ENCODE measurements at regions not wholly inside any gene's neighbourhood (a gene's known extent, or its start where the extent isn't known, plus 50 kb on each side); places are given as distances from the start of the nearest gene placed in this dataset.
"Not testable (repeated sequence)": the region's sequence is repeated elsewhere in the genome, so short reads cannot be mapped to it uniquely, and the experiment has no call there.

DNA sequence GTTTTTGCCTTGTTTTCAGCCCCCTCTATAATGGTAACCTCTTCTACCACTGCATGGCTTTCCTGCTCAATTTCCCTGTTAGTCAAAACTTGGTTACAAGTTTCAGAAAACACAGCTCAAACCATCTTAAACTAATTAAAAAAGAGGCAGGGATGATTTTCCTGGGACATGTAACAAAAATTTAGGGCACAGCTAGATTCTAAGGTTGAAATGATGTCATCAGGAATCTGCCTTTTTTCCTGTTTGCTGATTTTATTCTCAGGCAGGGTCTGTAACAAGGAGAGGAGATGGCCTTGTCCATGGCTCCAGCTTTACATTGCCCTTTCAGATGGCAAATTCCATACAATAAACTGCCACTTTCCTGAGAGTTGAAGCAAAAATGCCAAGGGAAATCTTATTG lies 157.9 kb upstream of the CREB1 start:
- CTCF ChIA-PET, result no interaction called here
- TF ChIP-seq EZH2 (IDR thresholded peaks at IDR 0.05; ENCODE audit: low read depth), result no peak
- TF ChIP-seq, protein P1, sequence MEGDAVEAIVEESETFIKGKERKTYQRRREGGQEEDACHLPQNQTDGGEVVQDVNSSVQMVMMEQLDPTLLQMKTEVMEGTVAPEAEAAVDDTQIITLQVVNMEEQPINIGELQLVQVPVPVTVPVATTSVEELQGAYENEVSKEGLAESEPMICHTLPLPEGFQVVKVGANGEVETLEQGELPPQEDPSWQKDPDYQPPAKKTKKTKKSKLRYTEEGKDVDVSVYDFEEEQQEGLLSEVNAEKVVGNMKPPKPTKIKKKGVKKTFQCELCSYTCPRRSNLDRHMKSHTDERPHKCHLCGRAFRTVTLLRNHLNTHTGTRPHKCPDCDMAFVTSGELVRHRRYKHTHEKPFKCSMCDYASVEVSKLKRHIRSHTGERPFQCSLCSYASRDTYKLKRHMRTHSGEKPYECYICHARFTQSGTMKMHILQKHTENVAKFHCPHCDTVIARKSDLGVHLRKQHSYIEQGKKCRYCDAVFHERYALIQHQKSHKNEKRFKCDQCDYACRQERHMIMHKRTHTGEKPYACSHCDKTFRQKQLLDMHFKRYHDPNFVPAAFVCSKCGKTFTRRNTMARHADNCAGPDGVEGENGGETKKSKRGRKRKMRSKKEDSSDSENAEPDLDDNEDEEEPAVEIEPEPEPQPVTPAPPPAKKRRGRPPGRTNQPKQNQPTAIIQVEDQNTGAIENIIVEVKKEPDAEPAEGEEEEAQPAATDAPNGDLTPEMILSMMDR (conservative IDR thresholded peaks at IDR 0.05), result no peak
- intact Hi-C loops (cut with micrococcal nuclease; ENCODE audit: unreplicated experiment), result no loop called here
- BruUV-seq (replicated peaks), result no TSS peak
- Histone ChIP-seq H3F3A (ENCODE audit: insufficient read depth, low read depth) (no peaks in the 10 kb centered on the region), H4K20me1 (ENCODE audit: insufficient read depth) (no peaks in the 10 kb centered on the region), H3K4me3 (no peak overlapping the region), H3K4me2 (no peak overlapping the region), H3K27me3 (ENCODE audit: insufficient read depth, low read depth) (no peaks in the 10 kb centered on the region), H2AFZ (no peak overlapping the region), H3K36me3 (ENCODE audit: low read depth) (no peaks in the 10 kb centered on the region), H3K79me2 (ENCODE audit: low read depth) (no peaks in the 10 kb centered on the region), H3K4me1 (replicated peaks; ENCODE audit: insufficient read depth) (peaks cover 22% of the 10 kb centered on the region), H3K9me3 (ENCODE audit: insufficient read depth, low read depth) (no peaks in the 10 kb centered on the region), H3K9me2 (ENCODE audit: insufficient read depth) (no peaks in the 10 kb centered on the region), H3K27ac (no peak overlapping the region)
- DNase-seq, result no peak
- POLR2A ChIA-PET (ENCODE audit: unreplicated experiment), result no interaction called here

DNA sequence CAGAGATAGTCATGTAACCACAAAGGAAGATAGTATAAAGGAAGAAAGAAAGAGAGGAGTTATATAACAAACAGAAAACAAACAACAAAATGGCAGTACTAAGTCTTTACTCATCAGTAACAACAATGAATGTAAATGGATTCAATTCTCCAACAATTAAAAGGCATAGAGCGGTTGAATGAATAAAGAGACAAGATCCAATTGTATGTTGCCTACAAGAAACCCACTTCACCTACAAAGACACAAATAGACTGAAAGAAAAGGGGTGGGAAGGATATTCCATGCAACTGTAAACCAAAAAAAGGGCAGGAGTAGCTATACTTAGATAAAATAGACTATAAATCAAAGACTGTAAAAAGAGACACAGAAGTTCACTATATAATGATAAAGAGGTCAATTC lies 157.3 kb upstream of the CREB1 start:
- Histone ChIP-seq H3K36me3 (ENCODE audit: low read depth) (no peaks in the 10 kb centered on the region), H3F3A (ENCODE audit: insufficient read depth, low read depth) (no peaks in the 10 kb centered on the region), H3K27ac (no peak overlapping the region), H3K27me3 (ENCODE audit: insufficient read depth, low read depth) (no peaks in the 10 kb centered on the region), H3K9me2 (ENCODE audit: insufficient read depth) (no peaks in the 10 kb centered on the region), H4K20me1 (ENCODE audit: insufficient read depth) (no peaks in the 10 kb centered on the region), H3K4me3 (no peak overlapping the region), H3K4me2 (no peak overlapping the region), H2AFZ (no peak overlapping the region), H3K79me2 (ENCODE audit: low read depth) (no peaks in the 10 kb centered on the region), H3K4me1 (replicated peaks; ENCODE audit: insufficient read depth) (peaks cover 22% of the 10 kb centered on the region), H3K9me3 (ENCODE audit: insufficient read depth, low read depth) (no peaks in the 10 kb centered on the region)
- no peak for DNase-seq
- POLR2A ChIA-PET (ENCODE audit: unreplicated experiment), result no interaction called here
- no peak for TF ChIP-seq EZH2 (IDR thresholded peaks at IDR 0.05; ENCODE audit: low read depth)
- TF ChIP-seq, protein P1 (conservative IDR thresholded peaks at IDR 0.05), result no peak
- intact Hi-C loops (cut with micrococcal nuclease; ENCODE audit: unreplicated experiment), result no loop called here
- CTCF ChIA-PET, result no interaction called here
- BruUV-seq (replicated peaks), result no TSS peak

DNA sequence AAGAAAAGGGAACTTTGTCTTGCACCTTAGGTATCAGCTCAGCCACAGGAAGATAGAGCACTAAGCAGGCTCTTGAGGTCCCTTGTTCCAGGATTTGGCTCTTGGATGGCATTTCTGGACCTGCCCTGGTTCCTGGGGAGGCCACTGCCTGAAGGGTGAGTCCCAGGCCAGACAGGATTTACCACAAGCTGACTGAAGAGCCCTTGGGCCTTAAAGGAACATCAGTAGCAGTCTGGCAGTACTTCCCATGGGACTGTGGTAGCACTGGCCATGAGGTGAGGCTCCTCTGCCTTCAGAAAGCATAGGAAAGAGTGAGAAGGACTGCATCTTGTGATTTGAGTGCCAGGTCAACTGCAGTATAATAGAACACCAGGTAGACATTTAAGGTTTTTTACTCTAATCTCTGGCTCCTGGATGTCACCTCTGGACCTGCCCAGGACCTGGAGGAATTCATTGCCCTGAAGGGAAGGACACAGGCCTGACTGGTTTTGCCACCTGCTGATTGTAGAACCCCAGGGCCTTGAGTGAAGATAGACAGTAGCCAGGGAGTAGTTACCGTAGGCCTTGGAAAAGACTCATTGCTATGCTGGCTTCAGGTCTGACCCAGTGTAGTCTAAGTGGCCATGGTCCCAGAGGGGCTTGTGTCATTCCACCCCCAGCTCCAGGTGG lies 154.4 kb upstream of the CREB1 start:
- Histone ChIP-seq H3K4me2 (peak overlapping the region; percentile 55), H3K27me3 (ENCODE audit: insufficient read depth, low read depth) (no peaks in the 10 kb centered on the region), H3K9me2 (ENCODE audit: insufficient read depth) (no peaks in the 10 kb centered on the region), H3K36me3 (ENCODE audit: low read depth) (no peaks in the 10 kb centered on the region), H2AFZ (peak overlapping the region; percentile 43; the same call in 1 of the 2 replicates), H4K20me1 (ENCODE audit: insufficient read depth) (no peaks in the 10 kb centered on the region), H3K4me1 (replicated peaks; ENCODE audit: insufficient read depth) (peaks cover 22% of the 10 kb centered on the region), H3K4me3 (no peak overlapping the region), H3K9me3 (ENCODE audit: insufficient read depth, low read depth) (peaks cover 3% of the 10 kb centered on the region; the same call in 1 of the 2 replicates), H3F3A (ENCODE audit: insufficient read depth, low read depth) (no peaks in the 10 kb centered on the region), H3K27ac (peak overlapping the region; percentile 29), H3K79me2 (ENCODE audit: low read depth) (no peaks in the 10 kb centered on the region)
- ChIA-PET CTCF (no interaction called here), POLR2A (ENCODE audit: unreplicated experiment) (no interaction called here)
- DNase-seq, result peak; percentile 55 to 67
- TF ChIP-seq, protein P1 (conservative IDR thresholded peaks at IDR 0.05), result no peak
- TF ChIP-seq EZH2 (IDR thresholded peaks at IDR 0.05; ENCODE audit: low read depth), result no peak
- BruUV-seq (replicated peaks), result no TSS peak
- intact Hi-C loops (cut with micrococcal nuclease; ENCODE audit: unreplicated experiment), result no loop called here

DNA sequence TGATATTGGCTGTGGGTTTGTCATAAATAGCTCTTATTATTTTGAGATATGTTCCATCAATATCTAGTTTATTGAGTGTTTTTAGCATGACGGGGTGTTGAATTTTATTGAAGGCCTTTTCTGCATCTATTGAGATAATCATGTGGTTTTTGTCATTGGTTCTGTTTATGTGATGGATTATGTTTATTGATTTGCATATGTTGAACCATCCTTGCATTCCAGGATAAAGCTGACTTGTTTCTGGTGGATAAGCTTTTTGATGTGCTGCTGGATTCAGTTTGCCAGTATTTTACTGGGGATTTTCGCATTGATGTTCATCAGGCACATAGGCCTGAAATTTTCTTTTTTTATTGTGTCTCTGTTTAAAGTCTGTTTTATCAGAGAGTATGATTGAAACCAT lies 151.1 kb upstream of the CREB1 start:
- H3K9me2 ChIP-seq (ENCODE audit: insufficient read depth); H3F3A ChIP-seq (ENCODE audit: insufficient read depth, low read depth); H3K4me3 ChIP-seq; H2AFZ ChIP-seq; H3K27me3 ChIP-seq (ENCODE audit: insufficient read depth, low read depth); BruUV-seq (replicated peaks); H3K4me2 ChIP-seq; DNase-seq; H4K20me1 ChIP-seq (ENCODE audit: insufficient read depth); H3K9me3 ChIP-seq (ENCODE audit: insufficient read depth, low read depth); intact Hi-C loops (cut with micrococcal nuclease; ENCODE audit: unreplicated experiment); CTCF ChIA-PET; H3K79me2 ChIP-seq (ENCODE audit: low read depth); H3K36me3 ChIP-seq (ENCODE audit: low read depth); H3K27ac ChIP-seq: not testable (repeated sequence)
- POLR2A ChIA-PET (ENCODE audit: unreplicated experiment), result interaction anchor here (0.7 kb wide), 1 partner anchor 18 kb away, joined by 5 read pairs; no protein-coding TSS in a partner anchor
- peaks cover 22% of the 10 kb centered on the region for H3K4me1 ChIP-seq (replicated peaks; ENCODE audit: insufficient read depth)

Data from PC-9 (cell line).